CD4-positive, alpha-beta T cell (primary cell): ENCODE measurements at regions not wholly inside any gene's neighbourhood (a gene's known extent, or its start where the extent isn't known, plus 50 kb on each side); places are given as distances from the start of the nearest gene placed in this dataset.

ENCODE experiments used
- ATAC-seq: fragments of 200-7000 bp; cut with Tn5 transposase; one replicate; pipeline ENCODE4 v1.10.0; 2022; ENCODE audit warnings: mild to moderate bottlenecking; ENCODE audit not compliant: poor library complexity
- CTCF ChIA-PET: fragments of 350-600 bp; sonication (Branson Sonifier 250); formaldehyde crosslinking; loops from one replicate; lab custom pipeline; 2021; ENCODE audit warnings: antibody characterized with exemption, inconsistent platforms; lab: Charles Lee
- POLR2A ChIA-PET: fragments of 350-600 bp; sonication (Branson Sonifier 250); formaldehyde crosslinking; loops from one replicate; lab custom pipeline; 2021; ENCODE audit warnings: antibody characterized with exemption, inconsistent platforms; lab: Charles Lee
- DNase-seq, 14 experiments: peaks; one replicate each; pipeline ENCODE4 v3.0.0-alpha.2; 2013 to 2020; ENCODE audit warnings: mixed read lengths in 2 of 14
- H3K27ac ChIP-seq, 2 donors: one replicate each; pipeline versions ENCODE4 v1.5.1 to v1.7.0; 2013; ENCODE audit warnings: low read length in 2 of 2, low read depth in 1 of 2, mild to moderate bottlenecking in 1 of 2
- H3K27me3 ChIP-seq, 2 experiments: 1 replicate in 1 of 2; 2 replicates in 1 of 2; pipeline versions ENCODE4 v1.6.1 to v1.7.0; 2013; ENCODE audit warnings: low read length in 2 of 2, control low read depth in 1 of 2, mild to moderate bottlenecking in 1 of 2, moderate library complexity in 1 of 2; ENCODE audit not compliant: insufficient read depth in 2 of 2, control insufficient read depth in 1 of 2
- H3K36me3 ChIP-seq: one replicate; pipeline ENCODE4 v1.6.1; 2013; ENCODE audit warnings: low read length, control low read depth; ENCODE audit not compliant: insufficient read depth
- H3K4me1 ChIP-seq: one replicate; pipeline ENCODE4 v1.6.1; 2013; ENCODE audit warnings: low read length, control low read depth; ENCODE audit not compliant: insufficient read depth
- H3K4me3 ChIP-seq: one replicate; pipeline ENCODE4 v1.5.1; 2013; ENCODE audit warnings: mild to moderate bottlenecking, low read length, moderate library complexity
- H3K9me3 ChIP-seq, 2 experiments: 1 replicate in 1 of 2; 2 replicates in 1 of 2; pipeline versions ENCODE4 v1.6.1 to v1.7.0; 2013; ENCODE audit warnings: low read length in 2 of 2, mild to moderate bottlenecking in 2 of 2, control low read depth in 1 of 2, moderate library complexity in 1 of 2; ENCODE audit not compliant: control insufficient read depth in 1 of 2, insufficient read depth in 1 of 2
- H3K27ac Mint-ChIP-seq: one replicate; pipeline ENCODE4 v1.8.0; 2020; ENCODE audit warnings: mixed read lengths
- H3K27me3 Mint-ChIP-seq: one replicate; pipeline ENCODE4 v1.8.0; 2021; ENCODE audit warnings: mixed read lengths
- H3K36me3 Mint-ChIP-seq: one replicate; pipeline ENCODE4 v1.8.0; 2021; ENCODE audit warnings: low read depth, mixed read lengths
- H3K4me1 Mint-ChIP-seq: one replicate; pipeline ENCODE4 v1.8.0; 2021; ENCODE audit warnings: low read depth, mixed read lengths
- H3K4me3 Mint-ChIP-seq: one replicate; pipeline ENCODE4 v1.8.0; 2020; ENCODE audit warnings: mild to moderate bottlenecking, mixed read lengths
- H3K9me3 Mint-ChIP-seq: one replicate; pipeline ENCODE4 v1.8.0; 2020; ENCODE audit warnings: mixed read lengths
- intact Hi-C, 2 experiments: fragments of 100-400 bp; cut with DNase I in 1 of 2; cut with micrococcal nuclease in 1 of 2; formaldehyde crosslinking; loops; one replicate each; pipeline versions ENCODE4 v1.15.1 to v1.9.0; 2023 to 2025; cut with DNase I, micrococcal nuclease
- TF ChIP-seq, protein P1 (sequence below): fragments of 200-600 bp; IDR thresholded peaks from one replicate; pipeline ENCODE4 v1.8.0; 2022; ENCODE audit warnings: antibody characterized with exemption, mild to moderate bottlenecking

DNA sequence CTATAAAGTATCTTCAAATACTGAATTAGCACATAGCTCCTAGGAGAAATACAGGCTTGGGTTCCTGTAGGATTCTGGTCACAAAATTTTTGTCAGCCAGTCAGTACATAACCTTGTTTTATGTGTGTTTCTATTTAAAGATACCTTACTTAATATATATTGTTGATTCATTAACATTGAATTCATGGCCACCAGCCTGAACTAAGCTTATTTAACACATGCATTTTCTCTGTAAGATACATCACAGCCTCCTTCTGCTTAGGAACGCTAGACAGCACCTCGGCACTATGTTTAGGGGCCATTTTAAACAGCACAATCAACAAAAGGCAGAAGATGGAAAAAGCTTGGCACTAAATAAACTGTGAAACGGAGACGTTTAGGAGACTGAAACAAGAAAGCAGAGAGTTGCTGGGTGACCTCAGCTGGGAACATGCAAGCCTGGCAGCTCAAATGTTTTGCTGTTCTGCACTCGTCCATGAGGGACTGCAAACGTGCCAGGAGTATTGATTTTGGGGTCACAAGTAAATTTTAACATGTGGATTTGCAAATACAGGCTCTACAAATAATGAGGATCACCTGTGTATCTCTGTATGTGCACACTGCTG, 432.2 kb upstream of the TPM1 start:
- POLR2A ChIA-PET: no interaction called here
- Histone ChIP-seq H3K4me1 (no peaks in the 10 kb centered on the region), H3K27me3 (peaks cover 0 to 5% of the 10 kb centered on the region in 2 experiments), H3K9me3 (no peaks in the 10 kb centered on the region), H3K4me3 (no peak overlapping the region), H3K27ac (no peak overlapping the region), H3K36me3 (no peaks in the 10 kb centered on the region)
- Mint-ChIP-seq H3K27ac (no peak overlapping the region), H3K36me3 (no peaks in the 10 kb centered on the region), H3K27me3 (peaks cover 31% of the 10 kb centered on the region), H3K4me1 (no peaks in the 10 kb centered on the region), H3K9me3 (no peaks in the 10 kb centered on the region), H3K4me3 (no peak overlapping the region)
- CTCF ChIA-PET: no interaction called here
- TF ChIP-seq, protein P1, sequence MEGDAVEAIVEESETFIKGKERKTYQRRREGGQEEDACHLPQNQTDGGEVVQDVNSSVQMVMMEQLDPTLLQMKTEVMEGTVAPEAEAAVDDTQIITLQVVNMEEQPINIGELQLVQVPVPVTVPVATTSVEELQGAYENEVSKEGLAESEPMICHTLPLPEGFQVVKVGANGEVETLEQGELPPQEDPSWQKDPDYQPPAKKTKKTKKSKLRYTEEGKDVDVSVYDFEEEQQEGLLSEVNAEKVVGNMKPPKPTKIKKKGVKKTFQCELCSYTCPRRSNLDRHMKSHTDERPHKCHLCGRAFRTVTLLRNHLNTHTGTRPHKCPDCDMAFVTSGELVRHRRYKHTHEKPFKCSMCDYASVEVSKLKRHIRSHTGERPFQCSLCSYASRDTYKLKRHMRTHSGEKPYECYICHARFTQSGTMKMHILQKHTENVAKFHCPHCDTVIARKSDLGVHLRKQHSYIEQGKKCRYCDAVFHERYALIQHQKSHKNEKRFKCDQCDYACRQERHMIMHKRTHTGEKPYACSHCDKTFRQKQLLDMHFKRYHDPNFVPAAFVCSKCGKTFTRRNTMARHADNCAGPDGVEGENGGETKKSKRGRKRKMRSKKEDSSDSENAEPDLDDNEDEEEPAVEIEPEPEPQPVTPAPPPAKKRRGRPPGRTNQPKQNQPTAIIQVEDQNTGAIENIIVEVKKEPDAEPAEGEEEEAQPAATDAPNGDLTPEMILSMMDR: no peak
- no peak for ATAC-seq
- DNase-seq: no peak
- intact Hi-C loops: no loop called here

DNA sequence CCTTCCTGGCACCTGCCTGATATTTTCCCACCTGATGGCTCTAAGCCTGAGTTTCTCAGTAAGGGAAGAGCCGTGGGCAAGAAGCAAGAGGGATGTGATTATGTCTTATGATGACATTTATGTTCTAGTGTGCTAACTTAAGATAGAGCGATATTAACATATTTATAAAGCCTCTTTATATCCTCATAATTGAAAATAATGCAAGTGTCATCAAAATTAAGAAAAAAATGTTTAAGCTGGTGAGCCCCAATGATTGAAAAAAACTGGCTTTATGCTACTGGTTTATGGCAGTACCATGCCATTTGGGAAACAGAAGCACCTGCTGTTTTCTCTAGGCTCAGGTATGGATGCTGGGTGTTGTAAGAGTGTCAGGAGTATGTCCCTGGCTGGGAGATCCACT, 431.5 kb upstream of the TPM1 start:
- H3K36me3 ChIP-seq: no peaks in the 10 kb centered on the region
- Mint-ChIP-seq H3K9me3 (no peaks in the 10 kb centered on the region), H3K27ac (no peak overlapping the region), H3K4me1 (no peaks in the 10 kb centered on the region), H3K4me3 (no peak overlapping the region), H3K27me3 (peaks cover 31% of the 10 kb centered on the region), H3K36me3 (no peaks in the 10 kb centered on the region)
- CTCF ChIA-PET: no interaction called here
- no peak overlapping the region for H3K27ac ChIP-seq
- POLR2A ChIA-PET: no interaction called here
- ATAC-seq (no peak), DNase-seq (no peak)
- TF ChIP-seq, protein P1: no peak
- no peaks in the 10 kb centered on the region for H3K4me1 ChIP-seq
- H3K4me3 ChIP-seq: no peak overlapping the region
- H3K9me3 ChIP-seq: no peaks in the 10 kb centered on the region
- intact Hi-C loops: no loop called here
- peaks cover 0 to 5% of the 10 kb centered on the region in 2 experiments for H3K27me3 ChIP-seq

DNA sequence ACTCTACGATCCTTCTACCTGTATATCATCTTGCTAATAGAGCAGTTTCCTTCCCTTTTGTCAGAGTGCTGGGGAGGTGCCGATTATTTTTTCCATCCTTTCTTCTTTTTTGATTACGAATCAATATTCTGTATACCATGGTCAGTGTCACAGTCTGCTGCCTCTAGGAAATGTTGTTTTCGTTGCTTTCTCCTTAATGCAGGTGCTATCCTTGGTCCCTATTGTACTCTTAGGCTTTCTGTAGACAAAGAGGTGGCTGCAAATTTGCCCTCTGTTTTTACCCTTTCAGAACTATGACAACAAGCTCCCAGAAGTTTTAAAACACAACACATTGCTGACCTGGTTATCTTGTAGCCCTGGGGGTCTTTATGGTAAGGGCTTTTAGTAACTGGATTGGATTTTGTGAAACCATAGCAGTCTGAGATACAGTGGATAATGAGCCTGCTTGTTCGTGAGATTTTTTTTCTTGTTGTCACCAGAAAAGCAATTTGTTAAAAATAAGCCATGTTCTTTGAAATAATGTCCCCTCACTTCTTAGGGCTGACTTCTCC, 430.3 kb upstream of the TPM1 start:
- H3K36me3 ChIP-seq: no peaks in the 10 kb centered on the region
- no peaks in the 10 kb centered on the region for H3K9me3 Mint-ChIP-seq
- no peaks in the 10 kb centered on the region for H3K9me3 ChIP-seq
- no peak overlapping the region for H3K27ac Mint-ChIP-seq
- ChIA-PET POLR2A (no interaction called here), CTCF (no interaction called here)
- H3K4me1 ChIP-seq: no peaks in the 10 kb centered on the region
- no peak overlapping the region for H3K4me3 ChIP-seq
- H3K36me3 Mint-ChIP-seq: no peaks in the 10 kb centered on the region
- no peak for DNase-seq
- H3K4me3 Mint-ChIP-seq: no peak overlapping the region
- H3K27me3 Mint-ChIP-seq: peaks cover 25% of the 10 kb centered on the region
- H3K27ac ChIP-seq: no peak overlapping the region
- intact Hi-C loops: no loop called here
- no peaks in the 10 kb centered on the region for H3K4me1 Mint-ChIP-seq
- H3K27me3 ChIP-seq: peaks cover 0 to 5% of the 10 kb centered on the region in 2 experiments
- TF ChIP-seq, protein P1: no peak
- ATAC-seq: no peak
